ENCODE measurements at regions not wholly inside any gene's neighbourhood (a gene's known extent, or its start where the extent isn't known, plus 50 kb on each side); places are given as distances from the start of the nearest gene placed in this dataset.

- no peak overlapping the region for H3K27ac ChIP-seq
- no peaks in the 10 kb centered on the region for H3K36me3 ChIP-seq
- TF ChIP-seq, protein P1, sequence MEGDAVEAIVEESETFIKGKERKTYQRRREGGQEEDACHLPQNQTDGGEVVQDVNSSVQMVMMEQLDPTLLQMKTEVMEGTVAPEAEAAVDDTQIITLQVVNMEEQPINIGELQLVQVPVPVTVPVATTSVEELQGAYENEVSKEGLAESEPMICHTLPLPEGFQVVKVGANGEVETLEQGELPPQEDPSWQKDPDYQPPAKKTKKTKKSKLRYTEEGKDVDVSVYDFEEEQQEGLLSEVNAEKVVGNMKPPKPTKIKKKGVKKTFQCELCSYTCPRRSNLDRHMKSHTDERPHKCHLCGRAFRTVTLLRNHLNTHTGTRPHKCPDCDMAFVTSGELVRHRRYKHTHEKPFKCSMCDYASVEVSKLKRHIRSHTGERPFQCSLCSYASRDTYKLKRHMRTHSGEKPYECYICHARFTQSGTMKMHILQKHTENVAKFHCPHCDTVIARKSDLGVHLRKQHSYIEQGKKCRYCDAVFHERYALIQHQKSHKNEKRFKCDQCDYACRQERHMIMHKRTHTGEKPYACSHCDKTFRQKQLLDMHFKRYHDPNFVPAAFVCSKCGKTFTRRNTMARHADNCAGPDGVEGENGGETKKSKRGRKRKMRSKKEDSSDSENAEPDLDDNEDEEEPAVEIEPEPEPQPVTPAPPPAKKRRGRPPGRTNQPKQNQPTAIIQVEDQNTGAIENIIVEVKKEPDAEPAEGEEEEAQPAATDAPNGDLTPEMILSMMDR (IDR thresholded peaks at IDR 0.05): peak; percentile 63 to 79 (median 68)
- no peak for TF ChIP-seq EP300 (IDR thresholded peaks at IDR 0.05)
Measured at GRCh38 chr4:86497980-86498862, 95.9 kb upstream of the PTPN13 start.

GRCh38 chr4:86498863-86499166 lies 95.3 kb upstream of the PTPN13 start:
- H3K9me3 ChIP-seq: no peaks in the 10 kb centered on the region
- TF ChIP-seq POLR2A (IDR thresholded peaks at IDR 0.05) (no peak), POLR2AphosphoS5 (IDR thresholded peaks at IDR 0.05) (no peak), EP300 (IDR thresholded peaks at IDR 0.05) (no peak)
- TF ChIP-seq, protein P1 (IDR thresholded peaks at IDR 0.05): no peak
- ATAC-seq: no peak
- no peaks in the 10 kb centered on the region for H3K36me3 ChIP-seq
- no peaks in the 10 kb centered on the region for H3K27me3 ChIP-seq
- peaks cover 0 to 5% (median 0%) of the 10 kb centered on the region in 3 donors for H3K4me1 ChIP-seq
- H3K4me3 ChIP-seq: no peak overlapping the region
- 50 to 64% methylated on average over 1 of the region's 1 CpG for WGBS, 2 donors (ENCODE audit: low coverage in 1 of 2)
- H3K27ac ChIP-seq: no peak overlapping the region

More at GRCh38 chr4:86497980-86498862, 95.9 kb upstream of the PTPN13 start:
- peak; percentile 50 for ATAC-seq
- H3K4me1 ChIP-seq: peaks cover 0 to 5% (median 0%) of the 10 kb centered on the region in 3 donors
- no peaks in the 10 kb centered on the region for H3K27me3 ChIP-seq
- WGBS, 2 donors (ENCODE audit: low coverage in 1 of 2): 4 to 29% methylated on average over 4 to 5 of the region's 5 CpGs
- H3K4me3 ChIP-seq: no peak overlapping the region
- H3K9me3 ChIP-seq: no peaks in the 10 kb centered on the region

DNA sequence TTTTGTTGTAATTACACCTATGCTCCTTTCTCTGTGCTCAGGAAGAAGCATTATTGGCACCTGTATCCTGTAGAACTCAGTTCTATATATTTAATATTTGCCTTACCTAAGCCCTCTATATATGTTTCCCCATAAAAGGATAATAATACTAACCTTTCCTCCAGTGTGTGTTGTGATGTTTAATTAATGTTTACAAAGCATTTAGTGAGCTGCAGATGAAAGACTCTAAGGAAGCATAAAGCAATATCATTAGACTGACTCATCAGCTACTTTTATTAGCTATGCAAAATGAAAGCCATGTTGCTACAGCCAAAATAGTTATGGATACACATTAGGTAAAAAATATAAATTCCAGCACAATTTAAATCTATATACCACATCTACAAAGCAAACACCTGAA lies 93.6 kb upstream of the PTPN13 start:
- TF ChIP-seq, protein P1 (IDR thresholded peaks at IDR 0.05): no peak
- TF ChIP-seq POLR2AphosphoS5 (IDR thresholded peaks at IDR 0.05): no peak
- no peak for TF ChIP-seq EP300 (IDR thresholded peaks at IDR 0.05)
- no peak for TF ChIP-seq POLR2A (IDR thresholded peaks at IDR 0.05)
- H3K27me3 ChIP-seq: no peaks in the 10 kb centered on the region
- ATAC-seq: no peak
- H3K4me1 ChIP-seq: peaks cover 0 to 5% (median 0%) of the 10 kb centered on the region in 3 donors
- no peaks in the 10 kb centered on the region for H3K36me3 ChIP-seq
- no peaks in the 10 kb centered on the region for H3K9me3 ChIP-seq
- H3K4me3 ChIP-seq: no peak overlapping the region
- H3K27ac ChIP-seq: no peak overlapping the region

- WGBS, 2 donors (ENCODE audit: low coverage in 1 of 2): 85 to 88% methylated on average over 2 of the region's 2 CpGs
Measured at GRCh38 chr4:86502081-86502480, 92.0 kb upstream of the PTPN13 start.

More at GRCh38 chr4:86502081-86502480, 92.0 kb upstream of the PTPN13 start:
- Histone ChIP-seq H3K27me3 (no peaks in the 10 kb centered on the region), H3K27ac (no peak overlapping the region), H3K4me3 (no peak overlapping the region), H3K4me1 (peaks cover 0 to 5% (median 0%) of the 10 kb centered on the region in 3 donors), H3K36me3 (no peaks in the 10 kb centered on the region), H3K9me3 (no peaks in the 10 kb centered on the region)
- ATAC-seq: no peak
- no peak for TF ChIP-seq POLR2A (IDR thresholded peaks at IDR 0.05)
- no peak for TF ChIP-seq EP300 (IDR thresholded peaks at IDR 0.05)
- TF ChIP-seq POLR2AphosphoS5 (IDR thresholded peaks at IDR 0.05): no peak
- TF ChIP-seq, protein P1 (IDR thresholded peaks at IDR 0.05): no peak

All from gastroesophageal sphincter (tissue), 4 donors.